Progenitor cell of endocrine pancreas (in vitro differentiated cells): ENCODE measurements at regions not wholly inside any gene's neighbourhood (a gene's known extent, or its start where the extent isn't known, plus 50 kb on each side); places are given as distances from the start of the nearest gene placed in this dataset.
A peak's percentile ranks its signal among the peaks of the same experiment; 100 is the strongest.

Experiments used
- DNase-seq: peaks from one replicate; pipeline ENCODE4 v3.0.0; 2021; ENCODE audit warnings: low spot score; ENCODE audit not compliant: unreplicated experiment
- H3K27ac Mint-ChIP-seq: 2 replicates; pipeline ENCODE4 v1.8.0; 2021; ENCODE audit warnings: mild to moderate bottlenecking, moderate library complexity, mixed read lengths
- H3K27me3 Mint-ChIP-seq: 2 replicates; pipeline ENCODE4 v1.8.0; 2021; ENCODE audit warnings: mixed read lengths
- H3K36me3 Mint-ChIP-seq: 2 replicates; pipeline ENCODE4 v1.8.0; 2022; ENCODE audit warnings: mixed read lengths; ENCODE audit not compliant: insufficient read depth
- H3K4me1 Mint-ChIP-seq: 2 replicates; pipeline ENCODE4 v1.8.0; 2021; ENCODE audit warnings: low read depth, mixed read lengths
- H3K4me3 Mint-ChIP-seq: 2 replicates; pipeline ENCODE4 v1.8.0; 2021; ENCODE audit warnings: low read depth, mild to moderate bottlenecking, moderate library complexity, mixed read lengths
- H3K9me3 Mint-ChIP-seq: 2 replicates; pipeline ENCODE4 v1.8.0; 2021; ENCODE audit warnings: low read depth, mixed read lengths
- CTCF ChIP-seq: fragments of 200-600 bp; sonication (generic); IDR thresholded peaks from one replicate; pipeline ENCODE4 v1.5.0; 2021; ENCODE audit warnings: antibody characterized with exemption, mild to moderate bottlenecking; ENCODE audit not compliant: unreplicated experiment

- TF ChIP-seq CTCF, result no peak
- H3K27me3 Mint-ChIP-seq, result peaks cover 7% of the 10 kb centered on the region
- no peak overlapping the region for H3K4me3 Mint-ChIP-seq
- H3K36me3 Mint-ChIP-seq, result peaks cover 2% of the 10 kb centered on the region
- DNase-seq, result no peak
- H3K9me3 Mint-ChIP-seq, result peaks cover 13% of the 10 kb centered on the region
- H3K4me1 Mint-ChIP-seq, result no peaks in the 10 kb centered on the region
- H3K27ac Mint-ChIP-seq, result peak overlapping the region; percentile 67
Observed at GRCh38 chr20:11727708-11728107, 190.0 kb upstream of the BTBD3 start.

GRCh38 chr20:11728937-11729336 lies 188.8 kb upstream of the BTBD3 start:
- H3K9me3 Mint-ChIP-seq, result peaks cover 19% of the 10 kb centered on the region

GRCh38 chr20:11729806-11730205 lies 187.9 kb upstream of the BTBD3 start:
- DNase-seq, result no peak
- peaks cover 2% of the 10 kb centered on the region for H3K36me3 Mint-ChIP-seq
- H3K4me1 Mint-ChIP-seq, result no peaks in the 10 kb centered on the region
- H3K4me3 Mint-ChIP-seq, result no peak overlapping the region
- peaks cover 7% of the 10 kb centered on the region for H3K27me3 Mint-ChIP-seq
- peaks cover 19% of the 10 kb centered on the region for H3K9me3 Mint-ChIP-seq
- no peak for TF ChIP-seq CTCF
- H3K27ac Mint-ChIP-seq, result no peak overlapping the region

More at GRCh38 chr20:11728937-11729336, 188.8 kb upstream of the BTBD3 start:
- Mint-ChIP-seq H3K4me3 (no peak overlapping the region), H3K27me3 (peaks cover 7% of the 10 kb centered on the region), H3K27ac (no peak overlapping the region), H3K4me1 (no peaks in the 10 kb centered on the region), H3K36me3 (peaks cover 2% of the 10 kb centered on the region)
- DNase-seq, result no peak
- TF ChIP-seq CTCF, result no peak

- no peak for TF ChIP-seq CTCF
- Mint-ChIP-seq H3K4me3 (no peak overlapping the region), H3K9me3 (peaks cover 19% of the 10 kb centered on the region), H3K36me3 (peaks cover 2% of the 10 kb centered on the region), H3K27me3 (no peaks in the 10 kb centered on the region), H3K4me1 (no peaks in the 10 kb centered on the region), H3K27ac (no peak overlapping the region)
- DNase-seq, result no peak
Observed at GRCh38 chr20:11734431-11734830, 183.3 kb upstream of the BTBD3 start.

- no peak overlapping the region for H3K27ac Mint-ChIP-seq
- H3K36me3 Mint-ChIP-seq, result no peaks in the 10 kb centered on the region
- no peak overlapping the region for H3K4me3 Mint-ChIP-seq
- TF ChIP-seq CTCF, result no peak
- no peaks in the 10 kb centered on the region for H3K9me3 Mint-ChIP-seq
- DNase-seq, result no peak
- no peaks in the 10 kb centered on the region for H3K27me3 Mint-ChIP-seq
- H3K4me1 Mint-ChIP-seq, result no peaks in the 10 kb centered on the region
Observed at GRCh38 chr20:11738852-11739251, 178.8 kb upstream of the BTBD3 start.
